GM21423 (cell line): ENCODE measurements at regions not wholly inside any gene's neighbourhood (a gene's known extent, or its start where the extent isn't known, plus 50 kb on each side); places are given as distances from the start of the nearest gene placed in this dataset.
"Not testable (repeated sequence)": the region's sequence is repeated elsewhere in the genome, so short reads cannot be mapped to it uniquely, and the experiment has no call there.

Source experiments
- ATAC-seq: cut with Tn5 transposase; IDR thresholded peaks from one replicate; pipeline ENCODE4 v1.9.1; 2021; ENCODE audit warnings: mild to moderate bottlenecking, moderate library complexity; ENCODE audit not compliant: unreplicated experiment

DNA sequence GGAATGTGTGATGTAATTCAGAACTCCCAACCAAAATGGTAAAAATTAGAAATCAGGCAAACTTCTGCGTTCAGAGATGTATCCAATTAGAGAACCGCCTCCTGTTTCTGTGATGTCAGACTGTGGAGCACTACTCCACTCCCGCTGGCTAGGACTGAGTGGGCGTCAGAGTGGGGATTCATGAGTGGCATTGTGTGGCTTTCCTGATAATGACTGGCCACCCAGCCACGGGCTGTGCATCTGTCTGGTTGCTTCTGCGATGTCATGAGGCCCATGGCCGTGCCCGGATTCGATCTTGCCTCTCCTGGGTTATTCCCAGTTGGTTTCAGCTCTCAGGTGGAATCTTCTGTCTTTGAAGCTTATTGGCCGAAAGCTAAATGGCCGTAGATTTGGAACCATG is 87.1 kb upstream of the KCNA1 start:
- no peak for ATAC-seq

DNA sequence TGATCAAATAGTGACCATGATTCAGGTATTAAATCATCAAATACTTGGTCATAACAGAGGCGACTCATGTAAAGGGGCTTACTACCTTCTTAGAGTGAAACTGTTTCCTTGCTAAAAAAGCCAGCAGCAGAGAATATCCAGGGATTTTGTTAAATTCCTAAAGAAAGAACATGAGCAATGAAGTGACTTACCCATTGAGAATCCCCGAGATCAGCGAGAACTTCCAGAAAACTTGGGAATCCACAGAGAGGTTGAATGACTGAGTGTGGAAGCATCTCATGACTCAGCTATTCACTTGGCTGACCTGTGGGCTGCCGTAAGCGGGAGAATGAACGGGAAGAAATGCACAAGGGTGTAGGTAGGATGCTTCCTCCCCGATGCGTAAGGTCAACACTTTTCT is 85.3 kb upstream of the KCNA1 start:
- no peak for ATAC-seq

DNA sequence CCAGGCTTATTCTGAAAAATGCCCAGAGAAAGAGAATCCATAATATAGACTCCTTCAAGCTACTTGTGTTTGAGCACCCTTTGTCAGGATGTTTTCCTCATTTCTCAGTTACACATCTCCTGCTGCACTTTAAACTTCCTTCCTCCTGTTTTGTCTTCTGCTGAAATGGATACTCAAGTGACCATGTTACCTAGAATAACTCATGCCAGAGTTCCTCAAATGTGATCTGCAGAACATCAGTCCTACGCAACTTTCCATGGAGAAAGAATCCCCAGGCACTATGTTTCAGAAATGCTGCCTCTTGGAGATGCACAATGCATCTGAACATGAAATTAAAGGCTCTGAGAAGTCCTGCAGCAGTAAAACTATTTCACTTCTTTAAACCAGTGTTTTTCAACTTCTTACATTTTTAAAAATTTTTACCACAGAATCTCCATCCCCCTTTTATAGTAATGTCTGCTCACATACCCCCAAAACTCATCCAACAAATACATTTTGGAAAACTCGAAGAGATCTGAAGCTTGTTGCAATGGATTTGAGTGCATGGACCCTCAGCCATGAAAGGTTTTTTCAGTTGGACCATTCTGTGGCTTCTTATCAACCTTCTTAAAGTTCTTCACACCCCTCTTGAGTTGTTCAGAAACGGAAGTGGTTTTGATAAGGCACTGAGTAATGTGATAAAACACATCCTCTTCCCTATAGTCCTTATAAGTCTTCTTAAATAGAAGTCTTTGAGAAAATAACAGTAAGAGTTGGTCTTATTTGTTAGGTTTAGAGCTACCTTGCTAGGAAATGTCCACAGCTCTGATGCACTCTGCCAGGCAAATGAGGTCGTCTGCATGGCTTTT is 84.5 kb upstream of the KCNA1 start:
- ATAC-seq = no peak

DNA sequence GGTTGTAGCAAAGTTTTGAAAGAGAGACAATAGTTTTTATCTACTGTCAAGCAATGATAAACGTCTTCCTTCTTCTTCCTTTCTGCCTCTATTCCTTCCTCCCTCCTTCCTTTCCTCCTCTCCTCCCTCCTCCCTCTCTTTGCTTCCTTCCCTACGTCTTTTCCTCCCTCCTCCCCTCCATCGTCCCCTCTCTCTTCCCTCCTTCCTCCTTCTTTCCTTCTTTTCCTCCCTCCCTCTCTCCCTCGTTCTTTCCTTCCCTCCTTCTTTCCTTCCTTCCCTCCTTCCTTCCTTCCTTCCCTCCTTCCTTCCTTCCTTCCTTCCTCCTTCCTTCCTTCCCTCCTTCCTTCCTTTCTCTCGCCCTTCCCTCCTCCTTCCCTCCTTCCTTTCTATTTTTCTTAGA is 82.8 kb upstream of the KCNA1 start:
- no peak for ATAC-seq

GRCh38 chr12:4828176-4828575 is 81.5 kb upstream of the KCNA1 start:
- ATAC-seq = no peak

DNA sequence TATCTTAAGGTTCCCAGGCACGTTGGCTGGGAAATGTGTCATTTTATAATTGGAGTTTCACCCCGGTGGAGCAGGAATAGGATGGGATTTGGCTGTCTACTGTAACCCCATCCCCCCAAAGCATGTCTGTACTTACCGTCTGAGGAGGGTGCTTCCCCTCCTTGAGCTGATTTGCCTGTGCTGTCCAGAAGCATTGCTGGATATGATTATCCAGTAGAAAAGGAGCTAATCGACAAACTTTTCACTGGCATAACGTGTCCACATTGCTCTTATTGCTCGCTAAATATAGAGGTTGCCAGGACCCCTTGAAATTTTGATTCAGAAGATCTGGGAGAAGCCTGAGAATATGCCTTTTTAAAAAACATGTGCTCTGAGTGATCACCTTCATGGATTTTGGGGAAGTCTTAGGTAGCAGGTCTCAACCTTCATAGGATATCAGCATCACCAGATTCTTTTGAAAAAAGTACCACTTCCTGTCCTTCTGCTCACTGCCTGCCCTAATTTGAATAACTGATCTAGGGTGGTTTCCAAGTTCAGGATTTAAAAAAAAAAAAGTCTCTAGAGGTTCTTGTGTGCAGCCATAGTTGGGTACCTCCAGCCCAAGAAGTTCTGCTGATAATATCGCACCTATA is 80.4 kb upstream of the KCNA1 start:
- ATAC-seq = peak; percentile 80

DNA sequence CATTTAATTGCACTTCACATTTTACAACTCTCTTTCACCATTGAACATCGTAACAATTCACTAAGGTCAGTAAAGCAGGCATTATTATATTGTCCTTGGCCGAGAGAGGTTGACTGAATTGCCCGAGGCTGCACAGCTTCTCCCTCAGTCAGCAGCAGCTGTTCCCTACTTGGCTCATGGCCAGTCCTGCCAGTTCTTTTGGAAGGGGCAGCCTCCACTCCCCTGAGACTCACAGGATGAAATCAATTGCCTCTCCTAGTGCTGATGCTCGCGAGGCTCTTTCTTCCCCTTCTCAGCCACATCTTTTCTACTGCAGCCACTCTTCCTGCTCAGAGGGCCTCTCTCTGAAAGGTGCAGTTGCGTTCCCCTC is 79.9 kb upstream of the KCNA1 start:
- ATAC-seq = peak; percentile 22

DNA sequence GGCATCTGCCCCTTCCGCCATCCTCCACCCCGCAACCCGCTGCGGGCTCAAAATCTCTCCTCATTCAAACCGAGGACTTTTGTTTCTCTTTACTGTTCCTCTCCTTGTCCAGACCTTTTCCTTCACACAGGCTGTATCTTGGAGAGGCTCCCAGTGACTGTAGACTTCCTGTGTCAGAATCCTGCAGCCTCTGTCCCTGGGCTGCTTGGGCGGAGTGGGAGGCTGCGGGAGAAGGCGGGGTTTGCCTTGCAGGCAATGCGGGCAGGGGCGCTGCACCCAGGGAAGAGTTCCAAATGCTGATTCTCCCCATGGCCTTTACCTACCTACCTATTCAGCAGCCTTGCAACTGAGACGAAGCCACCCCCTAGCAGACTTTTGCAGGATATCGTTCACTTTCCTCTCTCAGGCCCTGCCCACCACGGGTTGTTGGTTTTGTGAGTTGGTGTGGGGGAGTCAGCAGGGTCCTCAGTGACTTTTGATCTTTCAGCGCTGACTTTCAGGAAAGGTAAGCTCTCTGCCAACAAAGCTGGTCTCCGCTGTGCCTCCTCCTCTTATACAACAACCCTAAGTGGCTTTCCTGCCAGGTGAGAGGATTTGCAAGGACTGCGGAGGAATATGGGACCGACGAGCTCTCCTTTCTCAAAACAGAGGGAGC is 79.0 kb upstream of the KCNA1 start:
- no peak for ATAC-seq

DNA sequence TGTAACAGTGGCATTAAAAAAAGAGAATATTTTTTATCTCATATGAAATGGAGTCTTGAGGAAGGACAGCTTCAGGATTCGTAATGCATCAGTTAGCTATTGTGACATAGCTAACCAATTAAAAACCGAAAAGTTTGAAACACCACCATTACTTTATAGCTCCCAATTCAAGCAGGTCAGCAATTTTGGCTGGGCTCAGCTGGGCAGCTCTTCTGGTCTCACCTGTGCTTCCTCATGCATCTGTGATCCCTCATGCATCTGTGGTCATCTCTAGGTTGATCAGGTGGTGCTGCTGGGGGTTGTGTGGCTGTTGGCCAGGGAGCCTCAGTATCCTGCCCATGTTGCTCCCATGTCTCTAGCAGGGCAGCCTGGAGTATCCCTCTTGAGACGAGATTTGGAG is 76.7 kb upstream of the KCNA1 start:
- no peak for ATAC-seq

GRCh38 chr12:4833524-4833923 is 76.2 kb upstream of the KCNA1 start:
- no peak for ATAC-seq

DNA sequence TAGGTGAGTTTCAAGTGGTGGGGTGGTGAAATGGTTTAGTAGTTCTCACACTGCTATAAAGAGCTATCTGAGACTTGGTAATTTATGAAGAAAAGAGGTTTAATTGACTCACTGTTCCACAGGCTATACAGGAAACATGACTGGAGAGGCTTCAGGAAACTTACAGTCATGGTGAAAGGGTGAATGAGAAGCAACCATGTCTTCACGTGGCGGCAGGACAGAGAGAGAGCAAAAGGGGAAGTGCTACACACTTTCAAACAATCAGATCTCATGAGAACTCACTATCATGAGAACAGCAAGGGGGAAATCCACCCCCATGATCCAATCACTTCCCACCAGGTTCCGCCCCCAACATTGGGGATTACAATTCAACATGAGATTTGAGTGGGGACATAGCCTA is 67.3 kb upstream of the KCNA1 start:
- not testable (repeated sequence) for ATAC-seq

DNA sequence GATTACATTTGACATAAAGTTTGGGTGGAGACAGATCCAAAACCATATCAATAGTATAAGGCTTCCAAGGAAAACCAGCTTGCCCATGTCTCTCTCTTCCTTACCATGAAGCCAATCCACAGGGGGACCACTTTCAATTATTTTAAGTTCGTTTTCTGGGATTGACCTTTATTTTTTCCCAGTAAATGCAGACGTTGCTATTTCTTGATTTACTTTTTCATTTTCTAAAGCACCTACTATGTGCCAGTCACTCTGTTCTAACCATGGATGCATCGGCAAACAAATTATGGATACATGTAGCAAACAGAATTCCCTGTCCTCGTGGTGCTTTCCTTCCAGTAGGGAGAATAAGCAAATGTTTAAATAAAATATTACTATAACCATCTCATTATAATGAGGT is 65.8 kb upstream of the KCNA1 start:
- no peak for ATAC-seq

- no peak for ATAC-seq
Observed at GRCh38 chr12:4847713-4848112, 62.0 kb upstream of the KCNA1 start.

- ATAC-seq = no peak
Observed at GRCh38 chr12:4849115-4849541, 60.6 kb upstream of the KCNA1 start.

DNA sequence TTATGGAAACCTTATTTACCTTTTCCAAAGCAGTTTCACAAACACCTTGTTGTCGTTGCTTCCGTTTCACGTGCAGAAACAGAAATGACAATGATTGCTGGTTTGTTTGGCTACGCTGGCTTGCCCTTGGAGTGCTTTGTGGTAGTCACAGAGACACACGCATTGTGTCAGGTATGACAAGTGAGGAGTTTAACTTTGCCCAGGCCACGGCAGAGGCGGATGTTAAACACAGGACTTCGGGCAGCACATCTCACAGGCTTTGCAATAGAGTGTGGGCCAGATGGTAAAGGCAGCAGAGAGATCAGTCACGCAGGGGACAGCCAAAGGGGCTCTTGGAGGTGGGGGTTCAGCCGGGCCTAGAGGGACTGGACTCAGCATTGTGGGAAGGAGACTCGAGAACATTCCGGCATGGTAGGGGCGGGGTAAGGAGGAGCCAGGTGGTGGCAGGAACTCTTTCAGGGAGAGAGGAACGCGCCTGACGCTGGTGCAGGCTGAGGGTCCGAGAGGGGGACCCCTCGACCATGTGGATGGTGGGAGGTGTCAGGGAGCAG is 59.8 kb upstream of the KCNA1 start:
- ATAC-seq = no peak

DNA sequence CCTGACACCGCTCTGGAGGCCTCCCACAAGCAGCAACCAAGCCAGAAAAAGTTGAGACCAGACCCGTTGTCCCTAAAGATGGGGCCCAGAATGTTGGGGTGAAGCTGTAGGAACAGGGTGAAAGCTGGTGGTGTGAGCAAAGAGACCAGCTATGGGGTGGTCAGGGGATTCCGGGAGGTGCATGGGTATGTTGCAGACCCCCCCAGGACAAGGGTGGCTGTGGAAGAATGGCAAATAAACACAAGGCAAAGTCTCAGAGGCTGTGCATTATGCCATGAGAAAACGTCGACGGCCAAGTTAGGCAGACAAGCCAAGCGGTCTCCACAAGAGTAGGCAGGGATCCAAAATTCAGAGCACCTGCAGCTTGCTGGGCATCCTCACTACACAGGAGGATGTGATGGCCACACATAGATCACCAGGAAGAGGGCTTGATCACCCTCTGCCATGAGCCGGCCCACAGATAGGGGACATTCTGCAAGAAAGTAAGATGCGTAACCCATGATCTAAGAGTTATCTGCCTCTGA is 58.8 kb upstream of the KCNA1 start:
- no peak for ATAC-seq

DNA sequence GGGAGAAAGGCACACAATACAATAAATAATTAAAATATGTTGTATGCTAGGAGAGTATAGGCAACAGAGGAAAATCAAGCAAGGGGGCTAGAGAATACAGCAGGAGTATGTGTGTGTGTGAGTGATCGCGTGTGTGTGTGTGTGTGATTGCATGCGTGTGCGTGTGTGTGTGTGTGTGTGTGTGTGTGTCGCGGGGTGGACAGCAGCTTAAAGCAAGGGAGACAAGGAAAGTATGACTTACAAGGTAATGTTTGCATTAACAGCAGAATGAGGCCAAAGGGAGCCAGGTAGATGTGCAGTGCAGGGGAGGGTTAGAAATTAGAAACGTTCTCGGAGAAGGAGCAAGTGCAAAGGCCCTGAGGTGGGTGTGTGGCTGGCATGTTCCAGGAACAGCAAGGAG is 57.4 kb upstream of the KCNA1 start:
- ATAC-seq = no peak

DNA sequence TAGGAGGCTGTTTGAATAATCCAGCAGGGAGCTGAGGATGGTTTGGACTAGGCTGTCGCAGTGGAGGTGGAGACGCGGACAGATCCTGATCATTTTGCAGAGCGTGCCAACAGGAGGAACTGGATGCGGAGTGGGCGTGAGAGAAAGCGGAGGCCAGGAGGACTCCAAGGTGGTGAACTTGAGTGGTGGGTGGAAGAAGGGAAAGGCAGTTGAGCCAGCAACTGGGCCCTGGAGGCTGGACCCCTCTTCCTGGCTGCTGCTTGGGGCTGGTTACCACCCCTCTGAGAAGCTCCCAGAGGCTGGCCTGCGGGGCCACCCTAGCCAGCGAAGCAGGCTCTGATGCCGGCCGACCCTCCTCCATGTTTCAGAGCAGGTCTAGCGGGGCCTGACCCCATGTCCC is 56.8 kb upstream of the KCNA1 start:
- ATAC-seq = no peak

DNA sequence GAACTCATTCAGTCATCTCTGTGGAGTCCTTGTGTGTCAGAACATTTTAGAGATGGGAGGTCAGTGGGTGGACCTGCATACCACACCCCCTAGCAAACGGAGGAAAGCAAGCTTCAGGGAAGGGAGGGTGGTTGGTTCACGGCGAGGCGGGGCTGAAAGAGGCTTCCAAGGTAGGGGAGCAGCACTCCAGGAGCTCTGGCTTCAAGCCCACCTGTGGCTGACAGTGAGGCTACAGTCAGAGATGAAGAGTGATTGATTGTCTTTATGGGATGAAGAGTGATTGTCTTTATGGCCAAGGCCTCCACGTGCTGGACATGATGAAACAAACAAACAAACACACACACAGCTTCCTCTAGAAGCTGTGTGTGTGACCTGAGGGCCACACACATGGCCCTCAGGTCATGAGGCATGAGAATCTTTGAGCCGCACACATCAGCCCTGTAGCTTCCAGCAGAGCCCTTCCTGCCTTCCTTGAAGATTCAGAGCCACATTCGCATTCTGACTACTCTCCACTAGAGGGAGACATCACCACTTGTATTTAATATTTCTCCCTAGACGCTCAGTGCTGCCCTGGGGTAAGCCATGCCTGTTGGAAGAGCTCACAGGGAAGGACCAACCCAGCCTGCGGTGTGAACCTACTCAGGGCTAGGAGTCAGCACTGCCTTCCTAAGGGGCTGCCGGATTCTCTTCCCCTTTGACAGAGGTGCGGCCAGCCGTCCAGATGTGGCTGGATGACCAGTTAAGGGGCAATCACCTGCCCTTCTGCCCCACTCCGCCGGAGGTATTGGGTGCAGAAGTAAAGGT is 54.4 kb upstream of the KCNA1 start:
- peak; percentile 60 for ATAC-seq

- no peak for ATAC-seq
Observed at GRCh38 chr12:4856596-4856995, 53.1 kb upstream of the KCNA1 start.
